Heart left ventricle (tissue), 13 donors: ENCODE measurements at regions not wholly inside any gene's neighbourhood (a gene's known extent, or its start where the extent isn't known, plus 50 kb on each side); places are given as distances from the start of the nearest gene placed in this dataset.

ENCODE experiments used
- CTCF ChIP-seq, 12 donors: fragments of 200-600 bp; sonication (generic) in 4 of 12; IDR thresholded peaks; one replicate each; pipeline versions ENCODE4 v1.5.0 to v1.8.0; 2018 to 2022; ENCODE audit warnings: antibody characterized with exemption in 12 of 12, mild to moderate bottlenecking in 5 of 12
- POLR2A ChIP-seq, 2 donors: fragments of 450-650 bp; IDR thresholded peaks; one replicate each; pipeline ENCODE4 v1.6.1; 2017; ENCODE audit warnings: antibody characterized with exemption in 2 of 2, mild to moderate bottlenecking in 2 of 2, moderate library complexity in 2 of 2
- donor health status: ischemic (EF 13 %, LVEDD 7.1; RV severe dilation, severe dysfunction).
- donor health status: DM: no; HTN: yes; CAD: no.
- donor health status: DM: no; HTN: no; CAD: no.
- donor health status: ischemic (EF 25% LVEDD 6.9; RV normal size, moderate dysfunction).
- donor health status: ischemic (EF 25% LVEDD 5.7; RV mildly dilated, moderate dysfunction).
- donor health status: ischemic (EF 35%, LVEDD 5.7; RV mildly dilated, moderate dysfunction).
- donor health status: nonischemic (EF 11% LVEDD 7.7; RV severe dilation, severe dysfunction).
- donor health status: DM: yes; HTN: yes; CAD: no.
- donor health status: PGD.
- donor health status: ischemic (EF 29% LVEDD 5.4; RV normal size, mild dysfunction).
- donor health status: nonischemic (EF 23%, LVEDD 6.1; RV moderate dilation, normal function).

DNA sequence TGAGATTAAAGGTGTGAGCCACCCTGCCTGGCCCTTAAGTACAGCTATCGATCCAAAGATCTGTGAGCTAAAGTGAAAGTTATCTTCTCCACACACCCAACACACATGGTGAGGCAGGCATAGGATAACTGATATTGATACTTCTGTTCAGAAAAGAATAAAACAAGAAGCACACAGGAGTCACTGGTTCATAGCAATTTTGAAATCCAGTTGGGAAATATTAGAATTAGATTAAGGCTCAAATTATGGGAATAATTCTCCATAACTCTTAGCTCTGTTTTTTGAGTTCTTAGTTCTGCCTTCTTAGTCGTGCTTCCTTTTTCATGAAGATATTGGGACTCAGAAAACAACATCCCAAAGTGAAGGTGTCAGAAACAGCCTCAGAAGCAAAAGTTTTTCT lies 186.0 kb upstream of the PLXNC1 start:
- no peak for TF ChIP-seq CTCF (IDR thresholded peaks at IDR 0.05)
- no peak for TF ChIP-seq POLR2A (IDR thresholded peaks at IDR 0.05)
